Neutrophil (primary cell): ENCODE measurements at regions not wholly inside any gene's neighbourhood (a gene's known extent, or its start where the extent isn't known, plus 50 kb on each side); places are given as distances from the start of the nearest gene placed in this dataset.

Experiments
- H3K27ac ChIP-seq: fragments of 200-600 bp; sonication (generic); 2 replicates; pipeline ENCODE4 v1.5.1; 2016; ENCODE audit warnings: mild to moderate bottlenecking, moderate library complexity
- H3K27me3 ChIP-seq: fragments of 200-600 bp; sonication (generic); 2 replicates; pipeline ENCODE4 v1.6.0; 2016; ENCODE audit warnings: mild to moderate bottlenecking
- H3K36me3 ChIP-seq: fragments of 200-600 bp; sonication (generic); 2 replicates; pipeline ENCODE4 v1.5.1; 2017
- H3K4me1 ChIP-seq, 2 experiments: fragments of 200-600 bp in 1 of 2; sonication (generic) in 1 of 2; 1 replicate in 1 of 2; 2 replicates in 1 of 2; pipeline versions ENCODE4 v1.5.1 to v1.6.1; 2013 to 2016; ENCODE audit warnings: low read depth in 1 of 2, low read length in 1 of 2, mild to moderate bottlenecking in 1 of 2, moderate library complexity in 1 of 2; ENCODE audit not compliant: control insufficient read depth in 1 of 2, insufficient read depth in 1 of 2
- H3K4me3 ChIP-seq, 2 experiments: fragments of 200-600 bp in 1 of 2; sonication (generic) in 1 of 2; 1 replicate in 1 of 2; 2 replicates in 1 of 2; pipeline ENCODE4 v1.5.1; 2013 to 2016; ENCODE audit warnings: low read depth in 1 of 2, low read length in 1 of 2, mild to moderate bottlenecking in 1 of 2, moderate library complexity in 1 of 2
- H3K9me3 ChIP-seq: fragments of 200-600 bp; sonication (generic); 2 replicates; pipeline ENCODE4 v1.5.1; 2016
- CTCF ChIP-seq: fragments of 200-600 bp; sonication (generic); IDR thresholded peaks from 2 replicates; pipeline ENCODE4 v1.5.1; 2016; ENCODE audit warnings: antibody characterized with exemption

- no peak overlapping the region for H3K4me3 ChIP-seq
- no peaks in the 10 kb centered on the region for H3K9me3 ChIP-seq
- peaks cover 5% of the 10 kb centered on the region for H3K27me3 ChIP-seq
- no peak for TF ChIP-seq CTCF
- no peaks in the 10 kb centered on the region for H3K4me1 ChIP-seq
- H3K36me3 ChIP-seq, result no peaks in the 10 kb centered on the region
- H3K27ac ChIP-seq, result no peak overlapping the region
These were observed 449.3 kb upstream of the THBS1 start for GRCh38 chr15:39131609-39132008.

- Histone ChIP-seq H3K36me3 (no peaks in the 10 kb centered on the region), H3K9me3 (no peaks in the 10 kb centered on the region), H3K4me1 (no peaks in the 10 kb centered on the region), H3K27me3 (peaks cover 5% of the 10 kb centered on the region), H3K27ac (no peak overlapping the region), H3K4me3 (no peak overlapping the region)
- TF ChIP-seq CTCF, result no peak
These were observed 448.8 kb upstream of the THBS1 start for GRCh38 chr15:39132070-39132469.

- H3K4me3 ChIP-seq, result no peak overlapping the region
- no peak for TF ChIP-seq CTCF
- no peaks in the 10 kb centered on the region for H3K36me3 ChIP-seq
- H3K9me3 ChIP-seq, result no peaks in the 10 kb centered on the region
- H3K27me3 ChIP-seq, result peaks cover 5% of the 10 kb centered on the region
- H3K27ac ChIP-seq, result no peak overlapping the region
- H3K4me1 ChIP-seq, result no peaks in the 10 kb centered on the region
These were observed 447.8 kb upstream of the THBS1 start for GRCh38 chr15:39132954-39133600.

GRCh38 chr15:39134282-39134681 is 446.6 kb upstream of the THBS1 start:
- TF ChIP-seq CTCF, result no peak
- H3K9me3 ChIP-seq, result no peaks in the 10 kb centered on the region
- no peaks in the 10 kb centered on the region for H3K36me3 ChIP-seq
- H3K4me1 ChIP-seq, result no peaks in the 10 kb centered on the region
- H3K27ac ChIP-seq, result no peak overlapping the region
- peaks cover 5% of the 10 kb centered on the region for H3K27me3 ChIP-seq
- H3K4me3 ChIP-seq, result no peak overlapping the region

- Histone ChIP-seq H3K4me1 (no peaks in the 10 kb centered on the region), H3K4me3 (no peak overlapping the region), H3K9me3 (no peaks in the 10 kb centered on the region), H3K36me3 (no peaks in the 10 kb centered on the region), H3K27me3 (peaks cover 11% of the 10 kb centered on the region), H3K27ac (no peak overlapping the region)
- no peak for TF ChIP-seq CTCF
These were observed 444.9 kb upstream of the THBS1 start for GRCh38 chr15:39135989-39136388.
